GM20000 (cell line): ENCODE measurements at regions not wholly inside any gene's neighbourhood (a gene's known extent, or its start where the extent isn't known, plus 50 kb on each side); places are given as distances from the start of the nearest gene placed in this dataset.
"Not testable (repeated sequence)": the region's sequence is repeated elsewhere in the genome, so short reads cannot be mapped to it uniquely, and the experiment has no call there.

Experiments used
- DNase-seq: peaks from one replicate; pipeline ENCODE4 v3.0.0; 2012; ENCODE audit warnings: low spot score
- CTCF ChIP-seq: IDR thresholded peaks from 2 replicates; pipeline ENCODE4 v1.5.1; 2012; ENCODE audit warnings: mild to moderate bottlenecking, control low read depth; ENCODE audit errors: extremely low read depth, missing control alignments

GRCh38 chr11:92168936-92169335 lies 55.7 kb upstream of the FAT3 start:
- TF ChIP-seq CTCF: no peak
- no peak for DNase-seq

GRCh38 chr11:92167571-92167970 lies 57.0 kb upstream of the FAT3 start:
- TF ChIP-seq CTCF: no peak
- DNase-seq: no peak

- TF ChIP-seq CTCF: no peak
- DNase-seq: no peak
These were observed 58.3 kb upstream of the FAT3 start for GRCh38 chr11:92166335-92166734.

GRCh38 chr11:92163879-92164278 lies 60.7 kb upstream of the FAT3 start:
- TF ChIP-seq CTCF: no peak
- no peak for DNase-seq

- no peak for TF ChIP-seq CTCF
- DNase-seq: no peak
These were observed 61.8 kb upstream of the FAT3 start for GRCh38 chr11:92162776-92163175.

GRCh38 chr11:92159931-92160330 lies 64.7 kb upstream of the FAT3 start:
- DNase-seq: no peak

GRCh38 chr11:92157390-92157789 lies 67.2 kb upstream of the FAT3 start:
- DNase-seq: not testable (repeated sequence)

More at GRCh38 chr11:92159931-92160330, 64.7 kb upstream of the FAT3 start:
- no peak for TF ChIP-seq CTCF

GRCh38 chr11:92154611-92155010 lies 70.0 kb upstream of the FAT3 start:
- no peak for TF ChIP-seq CTCF
- no peak for DNase-seq
